ENCODE measurements at regions not wholly inside any gene's neighbourhood (a gene's known extent, or its start where the extent isn't known, plus 50 kb on each side); places are given as distances from the start of the nearest gene placed in this dataset.

- no peak for DNase-seq
Measured at GRCh38 chr3:83765956-83766355, 1192.8 kb upstream of the CADM2 start.

DNA sequence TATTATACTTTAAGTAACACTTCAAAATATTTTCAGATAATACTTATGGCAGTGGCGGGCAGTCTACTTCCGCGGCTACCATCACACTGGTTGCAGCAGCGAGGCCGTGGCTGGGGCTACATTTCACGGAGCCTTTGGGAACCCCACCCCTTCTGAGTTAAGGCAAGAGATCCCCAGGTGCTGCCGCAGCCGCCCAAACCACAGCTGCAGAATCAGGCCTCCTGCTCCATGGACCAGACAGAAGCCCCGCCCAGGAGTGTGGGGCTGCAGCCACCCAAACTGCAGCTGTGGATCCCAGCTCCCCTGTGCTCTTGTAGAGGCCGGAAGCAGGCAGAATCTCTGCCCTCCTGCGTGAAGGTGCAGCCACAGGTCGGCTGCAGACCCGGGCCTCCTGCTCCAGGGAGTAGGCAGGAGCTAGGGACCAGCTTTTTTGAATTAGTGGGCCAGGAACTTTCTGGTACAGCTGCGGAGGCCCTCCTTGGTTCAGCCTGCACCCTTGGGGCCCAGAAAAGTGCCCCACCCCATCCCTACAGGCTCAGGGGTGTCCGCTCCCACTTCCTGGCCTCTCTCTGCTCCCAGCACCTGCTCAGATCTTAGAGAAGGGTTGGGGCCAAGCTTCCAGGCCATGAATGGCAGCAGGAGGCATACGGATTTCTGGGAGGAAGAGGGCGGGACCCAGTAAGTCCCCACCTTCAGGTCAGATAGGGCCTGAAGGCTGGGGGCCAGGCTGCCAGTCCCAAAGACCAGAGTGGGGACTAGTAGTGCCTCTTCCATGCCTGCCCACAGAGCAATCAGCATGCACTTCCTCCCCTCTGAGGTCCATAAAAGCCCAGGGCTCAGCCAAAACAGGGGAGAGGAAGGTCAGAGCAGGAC, 1188.8 kb upstream of the CADM2 start:
- no peak for DNase-seq

GRCh38 chr3:83770664-83771402, 1188.0 kb upstream of the CADM2 start:
- DNase-seq: no peak

- no peak for DNase-seq
Measured at GRCh38 chr3:83802801-83803200, 1156.0 kb upstream of the CADM2 start.

DNA sequence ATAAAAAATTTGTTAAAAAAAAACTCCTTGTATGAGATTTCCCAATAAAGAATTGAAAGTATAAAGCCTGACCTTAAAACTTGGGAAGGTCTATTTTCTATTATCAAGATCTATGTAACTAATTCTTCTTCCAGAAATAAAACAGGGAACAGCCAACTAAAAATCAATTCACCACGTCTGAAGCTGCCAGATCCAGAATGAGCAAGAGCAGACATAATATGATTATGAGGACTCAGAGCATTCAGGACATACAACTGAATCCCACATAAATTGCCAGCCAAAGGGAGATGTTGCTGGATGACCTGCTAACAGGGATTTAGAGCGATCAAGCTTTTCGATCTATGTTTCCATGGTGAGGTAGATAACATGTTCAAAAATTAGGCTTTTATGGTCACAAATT, 1151.3 kb upstream of the CADM2 start:
- DNase-seq: no peak

DNA sequence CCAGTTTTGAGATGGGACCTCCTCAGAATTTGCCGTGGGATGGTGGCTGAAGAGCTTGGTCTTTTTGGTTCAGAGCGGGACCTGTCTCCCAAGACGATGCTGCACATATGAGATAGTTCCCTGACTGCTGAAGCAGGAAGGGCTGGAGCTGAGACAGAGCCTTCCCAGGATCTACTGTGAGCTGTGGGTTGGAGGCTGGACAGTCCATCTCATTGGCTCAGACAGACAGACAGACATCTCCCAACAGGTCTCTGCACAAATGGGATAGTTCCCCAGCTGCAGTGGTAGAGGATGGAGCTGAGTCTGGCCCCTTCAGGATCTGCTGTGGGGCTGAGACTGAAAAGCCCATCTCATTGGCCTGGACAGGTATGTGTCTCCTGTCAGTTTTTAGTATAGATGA, 1145.6 kb upstream of the CADM2 start:
- DNase-seq: no peak

GRCh38 chr3:83816653-83817052, 1142.1 kb upstream of the CADM2 start:
- no peak for DNase-seq

- no peak for DNase-seq
Measured at GRCh38 chr3:83821506-83821905, 1137.3 kb upstream of the CADM2 start.

DNA sequence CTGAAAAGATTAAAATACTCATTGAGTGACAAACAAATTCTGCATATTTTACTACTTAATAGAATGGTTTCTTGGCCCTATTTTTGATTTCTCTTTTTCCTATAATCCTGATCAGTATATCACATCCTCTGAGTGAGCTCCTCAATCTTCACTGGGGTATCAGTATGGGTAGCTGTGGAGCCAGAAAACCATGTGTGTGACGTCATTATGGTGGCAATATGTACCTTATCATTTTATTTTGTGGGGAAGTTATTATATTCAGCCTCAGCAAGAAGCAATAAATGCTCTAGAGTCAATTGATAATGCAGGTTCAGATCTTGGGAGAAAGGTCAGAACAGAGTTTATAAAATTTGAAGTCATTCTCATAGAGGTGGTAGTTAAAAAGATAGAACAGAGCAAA, 1135.7 kb upstream of the CADM2 start:
- no peak for DNase-seq

DNA sequence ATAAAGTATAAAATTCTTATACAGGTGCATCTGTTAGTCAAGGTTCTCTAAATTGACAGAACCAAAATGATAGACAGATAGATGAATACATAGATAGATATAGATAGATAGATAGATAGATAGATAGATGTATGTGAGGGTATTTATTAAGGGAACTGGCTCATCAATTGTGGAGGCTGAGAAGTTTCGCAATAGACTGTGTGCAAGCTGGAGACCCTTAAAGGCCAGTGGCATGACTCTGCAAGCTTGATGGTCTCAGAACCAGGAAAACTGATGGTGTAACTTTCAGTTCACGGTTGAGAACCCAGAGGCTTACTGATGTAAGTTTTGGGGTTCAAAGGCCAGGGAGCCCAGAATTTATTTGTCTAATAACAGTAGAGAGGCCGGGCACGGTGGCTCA, 1123.7 kb upstream of the CADM2 start:
- DNase-seq: no peak

DNA sequence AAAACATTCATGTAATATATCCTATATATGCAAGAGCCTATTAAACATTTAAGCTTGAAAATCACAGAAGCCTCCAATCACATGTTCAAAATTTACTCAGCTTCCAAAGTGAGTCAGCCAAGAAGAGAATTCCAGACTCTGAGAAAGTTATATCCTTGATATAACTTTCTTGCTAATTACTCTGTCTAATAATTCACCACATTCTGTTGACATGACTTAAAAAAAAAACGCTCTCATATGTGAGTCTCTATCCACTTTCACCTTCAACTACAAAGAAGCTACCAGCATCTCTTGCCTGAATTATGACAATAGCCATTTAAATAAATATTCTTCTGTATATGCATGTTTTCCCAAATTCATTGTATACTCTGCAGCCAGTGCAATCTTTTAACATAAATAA, 1116.3 kb upstream of the CADM2 start:
- DNase-seq: no peak

GRCh38 chr3:83843716-83844115, 1115.1 kb upstream of the CADM2 start:
- DNase-seq: no peak

- no peak for DNase-seq
Measured at GRCh38 chr3:83849106-83849730, 1109.6 kb upstream of the CADM2 start.

DNA sequence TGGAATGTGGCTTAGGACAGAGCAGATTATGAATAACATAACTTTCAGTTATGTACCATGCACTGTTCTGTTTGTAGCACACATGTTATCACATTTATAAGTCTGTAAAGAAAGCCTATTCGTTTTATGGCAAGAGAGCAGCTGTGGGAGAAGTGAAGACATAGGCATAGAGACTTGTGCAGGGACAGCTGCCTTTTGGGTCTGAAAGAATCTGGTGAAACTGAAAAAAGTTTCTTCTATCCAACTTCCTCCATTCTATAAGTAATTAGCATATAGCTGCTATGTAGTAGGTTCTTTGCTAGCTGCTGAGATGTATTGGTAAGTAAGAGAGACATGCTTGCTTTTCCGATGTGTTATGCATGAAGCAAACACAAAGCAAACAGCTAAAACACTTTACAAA, 1095.4 kb upstream of the CADM2 start:
- DNase-seq: no peak

DNA sequence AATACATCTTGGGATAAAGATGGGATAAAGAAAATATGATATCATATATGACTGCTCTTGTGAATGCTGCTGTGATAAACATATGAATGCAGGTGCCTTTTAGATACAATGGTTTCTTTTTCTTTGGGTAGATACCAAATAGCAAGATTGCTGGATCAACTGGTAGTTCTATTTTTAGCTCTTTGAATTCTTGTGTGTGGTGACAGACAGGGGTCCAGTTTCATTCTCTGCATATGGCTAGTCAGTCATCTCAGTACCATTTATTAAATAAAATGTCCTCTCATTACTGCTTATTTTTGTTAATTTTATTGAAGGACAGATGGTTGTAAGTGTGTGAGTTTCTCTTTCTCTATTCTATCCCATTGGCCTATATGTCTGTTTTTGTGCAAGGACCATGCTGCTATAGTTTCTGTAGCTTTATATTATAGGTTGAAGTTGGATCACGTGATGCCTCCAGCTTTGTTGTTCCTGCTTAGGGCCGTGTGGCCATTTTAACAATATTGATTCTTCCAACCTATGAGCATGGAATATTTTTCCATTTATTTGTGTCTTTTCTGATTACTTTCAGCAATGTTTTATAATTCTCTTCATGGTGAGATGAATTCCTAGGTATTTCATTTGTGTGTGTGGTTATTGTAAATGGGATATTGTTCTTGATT, 1089.8 kb upstream of the CADM2 start:
- no peak for DNase-seq

- DNase-seq: no peak
Measured at GRCh38 chr3:83873550-83873949, 1085.2 kb upstream of the CADM2 start.

- DNase-seq: no peak
Measured at GRCh38 chr3:83877910-83878309, 1080.9 kb upstream of the CADM2 start.

DNA sequence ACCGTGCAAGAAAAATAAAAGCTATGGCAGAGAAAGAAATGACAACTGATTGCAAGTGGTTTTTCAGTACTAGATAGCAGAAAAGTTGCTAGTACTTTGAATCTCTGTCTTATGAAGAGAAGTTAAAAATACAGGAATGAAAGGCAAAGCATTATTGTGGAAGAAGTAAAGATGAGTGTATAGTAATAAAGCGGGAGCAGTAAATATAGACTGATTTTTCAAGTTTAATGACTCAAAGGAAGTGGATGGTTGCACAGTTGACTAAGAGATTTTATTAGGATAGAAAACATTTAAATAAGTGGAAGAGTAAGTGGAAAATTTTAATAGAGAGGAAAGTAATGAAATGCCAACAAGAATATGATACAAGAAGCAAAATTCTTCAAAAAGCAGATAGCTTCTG, 1076.1 kb upstream of the CADM2 start:
- DNase-seq: no peak

DNA sequence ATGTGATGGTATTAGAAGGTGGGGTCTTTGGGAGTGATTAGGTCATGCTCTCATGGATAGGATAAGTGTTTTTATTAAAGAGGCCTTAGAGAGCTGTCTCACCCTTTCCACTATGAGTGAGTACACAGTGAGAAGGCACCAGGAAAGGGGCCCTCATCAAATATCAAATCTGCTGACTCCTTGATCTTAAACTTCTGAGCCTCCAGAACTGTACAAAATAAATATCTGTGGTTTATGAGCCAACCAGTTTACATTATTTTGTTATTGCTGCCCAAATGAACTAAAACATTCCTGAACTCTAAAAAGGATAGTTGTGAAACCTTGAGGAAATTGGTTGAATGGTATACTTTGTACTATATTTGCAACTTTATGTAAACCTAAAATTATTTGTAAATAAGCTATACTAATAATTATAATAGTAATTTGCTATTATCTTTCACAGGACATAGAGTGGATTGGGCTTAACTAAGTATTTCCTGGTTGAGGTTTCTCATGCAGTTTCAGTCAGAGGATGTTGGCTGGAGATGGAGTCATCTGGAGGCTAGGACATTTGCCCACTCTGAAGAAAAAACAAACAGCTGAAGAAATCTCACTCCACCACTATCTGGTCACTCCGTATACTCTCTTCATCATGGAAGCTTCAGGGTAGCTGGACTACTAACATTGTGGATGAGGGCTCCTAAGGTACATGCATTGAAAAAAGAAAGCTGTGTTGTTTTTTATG, 1068.6 kb upstream of the CADM2 start:
- no peak for DNase-seq

- no peak for DNase-seq
Measured at GRCh38 chr3:83890763-83891135, 1068.0 kb upstream of the CADM2 start.

- no peak for DNase-seq
Measured at GRCh38 chr3:83894223-83894622, 1064.6 kb upstream of the CADM2 start.

DNA sequence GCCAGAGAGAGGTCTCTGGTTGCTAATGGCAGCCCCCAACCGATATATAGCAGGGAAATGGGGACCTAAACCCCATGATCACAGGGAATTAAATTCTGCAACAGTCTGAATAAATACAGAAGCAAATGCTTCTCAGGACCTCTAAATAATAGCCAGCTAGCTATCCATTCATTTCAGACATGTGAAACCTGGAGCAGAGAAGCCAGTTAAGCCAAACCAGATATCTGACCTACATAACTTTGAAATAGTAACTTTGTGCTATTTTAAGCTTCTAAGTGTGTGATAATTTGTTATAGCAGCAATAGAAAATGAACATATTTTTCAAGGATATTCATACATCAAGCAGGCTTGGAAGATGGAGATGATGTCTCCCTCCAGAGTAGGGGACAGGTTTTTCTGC, 1062.9 kb upstream of the CADM2 start:
- DNase-seq: no peak

All from activated CD4-positive, alpha-beta T cell treated with anti-CD3 and anti-CD28 coated beads for 48 hours (primary cell).